Psoas muscle (tissue), 7 donors: ENCODE measurements at regions not wholly inside any gene's neighbourhood (a gene's known extent, or its start where the extent isn't known, plus 50 kb on each side); places are given as distances from the start of the nearest gene placed in this dataset.

ENCODE experiments used
- ATAC-seq, 4 donors: fragments of 200-7000 bp; cut with Tn5 transposase; one replicate each; pipeline ENCODE4 v1.9.1; 2020; ENCODE audit warnings: moderate library complexity in 3 of 4, mild to moderate bottlenecking in 2 of 4
- DNase-seq, 2 donors: peaks; one replicate each; pipeline ENCODE4 v3.0.0-alpha.2; 2020
- H3K27ac ChIP-seq: fragments of 200-600 bp; one replicate; pipeline ENCODE4 v1.8.0; 2022
- H3K27me3 ChIP-seq, 3 donors: fragments of 200-600 bp in 1 of 3; one replicate each; pipeline versions ENCODE4 v1.6.1 to v1.8.0; 2013 to 2022; ENCODE audit warnings: low read length in 2 of 3, mild to moderate bottlenecking in 2 of 3, moderate library complexity in 1 of 3; ENCODE audit not compliant: insufficient read depth in 3 of 3
- H3K36me3 ChIP-seq, 2 donors: fragments of 200-600 bp in 1 of 2; one replicate each; pipeline versions ENCODE4 v1.6.1 to v1.8.0; 2013 to 2022; ENCODE audit warnings: low read depth in 1 of 2, mild to moderate bottlenecking in 1 of 2, moderate library complexity in 1 of 2; ENCODE audit not compliant: insufficient read depth in 1 of 2
- H3K4me1 ChIP-seq: fragments of 200-600 bp; one replicate; pipeline ENCODE4 v1.8.0; 2022
- H3K4me3 ChIP-seq: fragments of 200-600 bp; one replicate; pipeline ENCODE4 v1.8.0; 2022; ENCODE audit warnings: mild to moderate bottlenecking
- H3K9me3 ChIP-seq: fragments of 200-600 bp; one replicate; pipeline ENCODE4 v1.8.0; 2022
- CTCF ChIP-seq: fragments of 200-600 bp; IDR thresholded peaks from one replicate; pipeline ENCODE4 v1.8.0; 2022; ENCODE audit warnings: antibody characterized with exemption
- WGBS, 3 donors: extraction: QIAGEN DNeasy Blood & Tissue Kit; methylation state at CpG; one replicate each; pipeline versions ENCODE4 v1.1.6 to v1.1.7; 2013; 5-methylcytosine and 5-hydroxymethylcytosine counted together
- intact Hi-C, 2 donors: fragments of 100-400 bp; cut with DNase I; formaldehyde crosslinking; loops; one replicate each; pipeline versions ENCODE4 v1.11.0 to v1.14.2; 2022
- donor health status: healthy with polysubstance abuse.
- donor health status: DM: no; HTN: no; CAD: no; lungs with moderate emphysema.
- donor health status: Bipolar disorder and iron deficiency.
- donor health status: healthy.
- donor health status: DM: yes; HTN: yes; CAD: no.
- donor health status: DM: no; HTN: no; CAD: no.
- donor health status: DM: yes; HTN: yes; CAD: no.

DNA sequence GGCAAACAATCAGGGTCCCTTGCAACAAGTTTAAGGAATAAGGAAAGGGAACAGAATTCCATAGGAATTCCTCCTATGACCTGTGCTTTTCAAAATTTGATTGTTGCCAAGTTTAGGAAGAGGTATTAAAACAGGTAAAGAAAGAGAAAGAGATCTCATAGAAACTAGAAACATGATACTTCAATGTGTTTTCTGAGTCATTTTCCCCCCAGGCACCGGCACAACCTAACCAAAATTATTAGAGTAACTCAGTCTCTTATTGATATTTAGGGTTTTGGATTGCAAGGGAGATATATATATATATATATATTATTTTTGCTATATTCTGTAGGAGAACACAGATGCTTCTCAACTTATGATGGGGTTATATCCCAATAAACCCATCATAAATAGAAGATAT lies 278.0 kb upstream of the DKK2 start:
- intact Hi-C loops: no loop called here
- H3K4me1 ChIP-seq: no peaks in the 10 kb centered on the region
- H3K4me3 ChIP-seq: no peak overlapping the region
- no peaks in the 10 kb centered on the region for H3K9me3 ChIP-seq
- TF ChIP-seq CTCF: no peak
- WGBS, 3 donors: 74 to 92% (median 83%) methylated on average over 1 of the region's 1 CpG
- H3K27ac ChIP-seq: no peak overlapping the region
- no peaks in the 10 kb centered on the region for H3K36me3 ChIP-seq
- ATAC-seq (no peak), DNase-seq (no peak)
- H3K27me3 ChIP-seq: no peaks in the 10 kb centered on the region

DNA sequence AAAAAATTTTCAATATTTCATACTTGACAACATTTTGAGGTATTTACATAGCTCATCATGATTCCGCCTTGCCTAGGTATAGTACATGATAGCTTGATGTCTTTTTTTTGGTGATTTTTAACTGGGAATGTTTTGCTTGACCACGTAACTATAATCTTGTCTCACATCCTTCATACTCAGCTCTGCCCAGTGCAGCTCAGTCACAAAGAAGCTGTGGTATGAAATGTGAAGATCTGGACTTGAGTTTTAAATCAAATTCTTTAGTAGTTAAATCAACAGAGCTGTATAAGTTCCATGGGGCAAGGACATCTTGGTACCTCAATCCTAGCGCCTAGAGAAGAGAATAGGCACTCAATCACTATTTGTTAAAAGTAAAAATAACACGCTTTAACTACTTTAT lies 276.3 kb upstream of the DKK2 start:
- Histone ChIP-seq H3K9me3 (no peaks in the 10 kb centered on the region), H3K27me3 (no peaks in the 10 kb centered on the region), H3K4me1 (no peaks in the 10 kb centered on the region), H3K27ac (no peak overlapping the region), H3K4me3 (no peak overlapping the region), H3K36me3 (no peaks in the 10 kb centered on the region)
- WGBS, 3 donors: 89 to 90% (median 90%) methylated on average over 4 of the region's 4 CpGs
- no peak for TF ChIP-seq CTCF
- DNase-seq: no peak
- no peak for ATAC-seq
- intact Hi-C loops: no loop called here

GRCh38 chr4:107304699-107305286 lies 268.7 kb upstream of the DKK2 start:
- H3K36me3 ChIP-seq: no peaks in the 10 kb centered on the region
- ATAC-seq: no peak
- WGBS, 3 donors: 39 to 43% (median 42%) methylated on average over 5 of the region's 5 CpGs

DNA sequence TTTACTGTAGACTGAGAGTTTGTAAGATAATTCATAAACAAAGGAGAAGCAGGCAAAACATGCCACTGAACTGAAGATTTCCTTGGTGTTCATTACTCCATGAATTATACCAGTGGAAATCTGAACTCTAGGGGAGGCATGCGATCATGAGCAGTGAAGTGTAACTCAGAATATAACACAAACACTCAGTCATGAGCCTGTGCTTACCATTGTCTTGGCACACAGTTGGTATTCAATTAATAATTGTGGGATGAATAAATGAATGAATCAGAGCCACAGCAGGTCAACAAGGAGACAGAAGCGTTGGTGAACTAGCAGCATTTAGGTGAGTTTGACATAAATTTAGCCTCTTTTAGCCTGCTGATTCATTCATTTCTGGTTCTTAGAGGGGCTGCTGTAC lies 263.5 kb upstream of the DKK2 start:
- no peak for TF ChIP-seq CTCF
- 88 to 91% (median 90%) methylated on average over 2 of the region's 2 CpGs for WGBS, 3 donors

More at GRCh38 chr4:107304699-107305286, 268.7 kb upstream of the DKK2 start:
- no peak overlapping the region for H3K27ac ChIP-seq
- no peaks in the 10 kb centered on the region for H3K4me1 ChIP-seq
- no peaks in the 10 kb centered on the region for H3K27me3 ChIP-seq
- TF ChIP-seq CTCF: no peak
- intact Hi-C loops: no loop called here
- no peaks in the 10 kb centered on the region for H3K9me3 ChIP-seq
- no peak for DNase-seq
- no peak overlapping the region for H3K4me3 ChIP-seq

DNA sequence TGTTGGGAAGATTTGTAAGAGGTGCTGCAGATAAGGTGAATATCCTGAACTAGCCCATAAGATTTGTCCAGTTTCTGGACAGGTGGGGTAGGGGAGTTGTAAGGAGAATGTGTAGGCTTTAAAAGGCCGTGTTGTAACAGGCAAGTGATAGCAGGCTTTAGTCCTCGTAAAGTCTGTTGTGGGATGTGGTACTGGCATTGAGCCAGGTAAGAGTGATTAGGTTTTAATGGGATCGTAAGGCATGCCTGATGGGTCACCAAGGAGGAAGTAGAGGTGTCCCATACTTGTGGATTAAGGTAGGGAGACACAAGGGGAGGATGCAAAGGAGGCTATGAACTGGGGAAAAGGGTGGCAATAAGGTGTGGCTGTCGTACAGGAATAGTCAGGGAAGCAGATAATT lies 256.9 kb upstream of the DKK2 start:
- no peaks in the 10 kb centered on the region for H3K36me3 ChIP-seq
- ATAC-seq (no peak), DNase-seq (no peak)
- no peaks in the 10 kb centered on the region for H3K4me1 ChIP-seq
- no peaks in the 10 kb centered on the region for H3K27me3 ChIP-seq
- H3K27ac ChIP-seq: no peak overlapping the region
- intact Hi-C loops: no loop called here
- no peak overlapping the region for H3K4me3 ChIP-seq
- H3K9me3 ChIP-seq: no peaks in the 10 kb centered on the region
- WGBS, 3 donors: 68 to 72% (median 70%) methylated on average over 4 of the region's 4 CpGs
- TF ChIP-seq CTCF: no peak

More for the DNA sequence above, 263.5 kb upstream of the DKK2 start:
- H3K36me3 ChIP-seq: no peaks in the 10 kb centered on the region
- no peak overlapping the region for H3K27ac ChIP-seq
- H3K4me1 ChIP-seq: no peaks in the 10 kb centered on the region
- intact Hi-C loops: no loop called here
- H3K27me3 ChIP-seq: no peaks in the 10 kb centered on the region
- H3K4me3 ChIP-seq: no peak overlapping the region
- DNase-seq (no peak), ATAC-seq (no peak)
- no peaks in the 10 kb centered on the region for H3K9me3 ChIP-seq
